ENCODE measurements at regions not wholly inside any gene's neighbourhood (a gene's known extent, or its start where the extent isn't known, plus 50 kb on each side); places are given as distances from the start of the nearest gene placed in this dataset.

GRCh38 chr6:22442826-22443225 lies 126.5 kb upstream of the HDGFL1 start:
- TF ChIP-seq POLR2A (IDR thresholded peaks at IDR 0.05) (no peak), EP300 (IDR thresholded peaks at IDR 0.05) (no peak)
- TF ChIP-seq, protein P1, sequence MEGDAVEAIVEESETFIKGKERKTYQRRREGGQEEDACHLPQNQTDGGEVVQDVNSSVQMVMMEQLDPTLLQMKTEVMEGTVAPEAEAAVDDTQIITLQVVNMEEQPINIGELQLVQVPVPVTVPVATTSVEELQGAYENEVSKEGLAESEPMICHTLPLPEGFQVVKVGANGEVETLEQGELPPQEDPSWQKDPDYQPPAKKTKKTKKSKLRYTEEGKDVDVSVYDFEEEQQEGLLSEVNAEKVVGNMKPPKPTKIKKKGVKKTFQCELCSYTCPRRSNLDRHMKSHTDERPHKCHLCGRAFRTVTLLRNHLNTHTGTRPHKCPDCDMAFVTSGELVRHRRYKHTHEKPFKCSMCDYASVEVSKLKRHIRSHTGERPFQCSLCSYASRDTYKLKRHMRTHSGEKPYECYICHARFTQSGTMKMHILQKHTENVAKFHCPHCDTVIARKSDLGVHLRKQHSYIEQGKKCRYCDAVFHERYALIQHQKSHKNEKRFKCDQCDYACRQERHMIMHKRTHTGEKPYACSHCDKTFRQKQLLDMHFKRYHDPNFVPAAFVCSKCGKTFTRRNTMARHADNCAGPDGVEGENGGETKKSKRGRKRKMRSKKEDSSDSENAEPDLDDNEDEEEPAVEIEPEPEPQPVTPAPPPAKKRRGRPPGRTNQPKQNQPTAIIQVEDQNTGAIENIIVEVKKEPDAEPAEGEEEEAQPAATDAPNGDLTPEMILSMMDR (IDR thresholded peaks at IDR 0.05), result no peak
- DNase-seq (ENCODE audit: low spot score in 2 of 2), result no peak
- H3K27ac ChIP-seq, result no peak overlapping the region
- WGBS, 2 donors, result 50 to 77% methylated on average over 1 of the region's 1 CpG
- H3K4me3 ChIP-seq, result no peak overlapping the region
- no peaks in the 10 kb centered on the region for H3K36me3 ChIP-seq
- H3K9me3 ChIP-seq, result no peaks in the 10 kb centered on the region
- H3K4me1 ChIP-seq, result peaks cover 0 to 13% (median under 1%) of the 10 kb centered on the region in 4 donors
- no peaks in the 10 kb centered on the region for H3K27me3 ChIP-seq

DNA sequence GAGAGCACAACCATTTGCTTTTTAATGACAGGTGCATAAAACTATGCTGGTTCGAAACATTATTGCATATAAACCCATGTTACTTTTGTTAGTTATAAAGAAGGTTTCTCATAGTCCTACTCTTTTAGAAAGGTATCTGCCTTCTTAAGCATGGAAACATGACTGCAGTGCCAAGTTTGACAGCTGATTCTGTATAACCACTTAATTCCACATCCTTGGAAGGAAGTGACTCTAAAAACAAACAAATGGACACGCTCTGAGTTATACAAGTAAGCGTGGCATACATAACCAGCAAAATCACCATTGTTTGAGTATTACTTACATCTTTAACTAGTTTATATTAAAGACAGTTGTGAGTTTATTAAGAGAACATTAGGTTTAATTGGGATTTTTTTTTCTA lies 125.0 kb upstream of the HDGFL1 start:
- DNase-seq (ENCODE audit: low spot score in 2 of 2), result no peak
- no peak overlapping the region for H3K4me3 ChIP-seq
- no peaks in the 10 kb centered on the region for H3K9me3 ChIP-seq
- 83 to 92% methylated on average over 3 of the region's 3 CpGs for WGBS, 2 donors
- H3K4me1 ChIP-seq, result peaks cover 0 to 22% (median 5%) of the 10 kb centered on the region in 4 donors
- H3K27me3 ChIP-seq, result no peaks in the 10 kb centered on the region
- TF ChIP-seq EP300 (IDR thresholded peaks at IDR 0.05) (no peak), POLR2A (IDR thresholded peaks at IDR 0.05) (no peak)
- TF ChIP-seq, protein P1 (IDR thresholded peaks at IDR 0.05), result no peak
- no peaks in the 10 kb centered on the region for H3K36me3 ChIP-seq
- no peak overlapping the region for H3K27ac ChIP-seq

GRCh38 chr6:22445946-22446345 lies 123.4 kb upstream of the HDGFL1 start:
- TF ChIP-seq, protein P1 (IDR thresholded peaks at IDR 0.05), result no peak
- TF ChIP-seq POLR2A (IDR thresholded peaks at IDR 0.05), result no peak
- TF ChIP-seq EP300 (IDR thresholded peaks at IDR 0.05), result no peak
- Histone ChIP-seq H3K27me3 (no peaks in the 10 kb centered on the region), H3K4me1 (peaks cover 0 to 22% (median 5%) of the 10 kb centered on the region in 4 donors), H3K36me3 (no peaks in the 10 kb centered on the region), H3K9me3 (no peaks in the 10 kb centered on the region), H3K4me3 (no peak overlapping the region), H3K27ac (no peak overlapping the region)
- WGBS, 2 donors, result 78 to 94% methylated on average over 2 of the region's 2 CpGs
- no peak for DNase-seq (ENCODE audit: low spot score in 2 of 2)

DNA sequence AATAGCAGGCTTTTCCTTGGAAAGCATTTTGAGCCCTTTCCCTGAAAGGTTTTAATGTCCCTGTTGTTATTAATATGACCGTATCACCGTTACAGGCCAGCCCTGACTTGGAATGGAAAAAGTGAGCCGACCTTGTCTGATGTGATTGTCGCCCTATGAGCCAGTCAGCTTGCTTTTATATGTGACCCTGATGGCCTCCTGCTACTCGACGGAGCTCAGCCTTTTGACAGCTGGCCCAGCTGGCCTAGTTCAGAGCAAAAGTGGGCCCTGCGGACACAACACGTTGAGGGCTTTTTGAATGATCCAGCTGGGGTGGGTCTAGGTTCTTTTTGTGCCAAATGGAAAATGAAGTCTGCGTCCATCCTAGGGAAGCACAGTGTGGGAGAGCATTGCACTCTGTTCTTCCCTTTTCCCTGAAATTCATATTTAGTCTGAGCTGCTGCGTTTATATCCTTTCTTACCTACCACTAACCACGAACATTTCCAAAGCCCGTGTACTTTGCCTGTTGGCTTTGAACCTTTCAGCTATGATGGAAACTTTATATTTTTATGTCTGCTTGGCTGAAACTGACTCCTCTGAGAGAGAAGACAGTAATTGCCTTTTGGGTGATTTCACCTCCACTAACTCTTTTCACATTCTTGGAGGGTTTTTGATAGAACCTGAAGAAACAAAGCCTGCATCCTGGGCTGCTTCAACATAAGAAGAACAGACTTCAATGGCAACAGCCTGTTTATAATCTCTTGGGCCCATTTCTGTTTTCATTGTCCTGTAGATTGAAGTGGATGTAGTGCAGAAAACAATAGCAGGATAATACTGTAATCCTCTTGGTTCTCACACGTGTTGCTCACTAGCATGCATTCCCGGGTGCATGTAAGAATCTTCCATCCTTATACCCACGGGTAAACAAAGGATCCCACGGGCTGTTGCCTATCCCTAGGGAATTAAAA lies 121.8 kb upstream of the HDGFL1 start:
- no peaks in the 10 kb centered on the region for H3K27me3 ChIP-seq
- DNase-seq (ENCODE audit: low spot score in 2 of 2), result no peak
- WGBS, 2 donors, result 46 to 47% methylated on average over 16 of the region's 16 CpGs
- no peaks in the 10 kb centered on the region for H3K9me3 ChIP-seq
- no peak overlapping the region for H3K27ac ChIP-seq
- TF ChIP-seq EP300 (IDR thresholded peaks at IDR 0.05) (no peak), POLR2A (IDR thresholded peaks at IDR 0.05) (no peak)
- TF ChIP-seq, protein P1 (IDR thresholded peaks at IDR 0.05), result no peak
- H3K4me1 ChIP-seq, result peaks cover 0 to 22% (median 5%) of the 10 kb centered on the region in 4 donors
- no peaks in the 10 kb centered on the region for H3K36me3 ChIP-seq
- no peak overlapping the region for H3K4me3 ChIP-seq

GRCh38 chr6:22448291-22448711 lies 121.1 kb upstream of the HDGFL1 start:
- H3K36me3 ChIP-seq, result no peaks in the 10 kb centered on the region
- H3K27me3 ChIP-seq, result no peaks in the 10 kb centered on the region
- DNase-seq (ENCODE audit: low spot score in 2 of 2), result no peak
- no peak overlapping the region for H3K4me3 ChIP-seq
- H3K4me1 ChIP-seq, result peaks cover 0 to 22% (median 5%) of the 10 kb centered on the region in 4 donors
- H3K27ac ChIP-seq, result no peak overlapping the region
- 35 to 39% methylated on average over 6 of the region's 6 CpGs for WGBS, 2 donors
- TF ChIP-seq EP300 (IDR thresholded peaks at IDR 0.05) (no peak), POLR2A (IDR thresholded peaks at IDR 0.05) (no peak)
- TF ChIP-seq, protein P1 (IDR thresholded peaks at IDR 0.05), result no peak
- H3K9me3 ChIP-seq, result no peaks in the 10 kb centered on the region
